Stomach (tissue), 8 donors: ENCODE measurements at regions not wholly inside any gene's neighbourhood (a gene's known extent, or its start where the extent isn't known, plus 50 kb on each side); places are given as distances from the start of the nearest gene placed in this dataset.

Source experiments
- DNase-seq, 2 donors: peaks; one replicate each; pipeline versions ENCODE4 v3.0.0 to v3.0.0-alpha.2; 2013 to 2019
- H3K27ac ChIP-seq, 5 donors: fragments of 200-600 bp in 4 of 5; sonication (generic) in 4 of 5; one replicate each; pipeline ENCODE4 v1.5.1; 2013 to 2019; ENCODE audit warnings: mild to moderate bottlenecking in 1 of 5, moderate library complexity in 1 of 5
- H3K27me3 ChIP-seq, 3 donors: fragments of 200-600 bp; sonication (generic); one replicate each; pipeline ENCODE4 v1.5.1; 2017 to 2019; ENCODE audit warnings: mixed run types in 1 of 3
- H3K36me3 ChIP-seq, 4 donors: fragments of 200-600 bp; sonication (generic); 1 replicate in 3 of 4; 2 replicates in 1 of 4; pipeline ENCODE4 v1.5.1; 2016 to 2019
- H3K4me1 ChIP-seq, 4 donors: fragments of 200-600 bp; sonication (generic); one replicate each; pipeline ENCODE4 v1.5.1; 2016 to 2019
- H3K4me3 ChIP-seq, 4 donors: fragments of 200-600 bp; sonication (generic) in 3 of 4; one replicate each; pipeline ENCODE4 v1.5.1; 2016 to 2019; ENCODE audit warnings: mild to moderate bottlenecking in 1 of 4
- H3K9me3 ChIP-seq, 4 donors: fragments of 200-600 bp; sonication (generic); one replicate each; pipeline ENCODE4 v1.5.1; 2016 to 2019
- CTCF ChIP-seq, 7 experiments: fragments of 450-650 bp in 4 of 7; fragments of 200-600 bp in 3 of 7; sonication (generic) in 3 of 7; IDR thresholded peaks; one replicate each; pipeline ENCODE4 v1.5.1; 2016 to 2019; ENCODE audit warnings: antibody characterized with exemption in 7 of 7, control low read depth in 2 of 7, mild to moderate bottlenecking in 1 of 7
- EP300 ChIP-seq: sonication (generic); formaldehyde crosslinking; IDR thresholded peaks from one replicate; pipeline ENCODE4 v1.6.1; 2017; ENCODE audit warnings: antibody characterized with exemption
- POLR2A ChIP-seq, 4 donors: fragments of 450-650 bp; IDR thresholded peaks; one replicate each; pipeline ENCODE4 v1.6.1; 2016; ENCODE audit warnings: antibody characterized with exemption in 4 of 4, control low read depth in 2 of 4, mild to moderate bottlenecking in 1 of 4, moderate library complexity in 1 of 4
- POLR2AphosphoS5 ChIP-seq, 3 donors: sonication (generic); formaldehyde crosslinking; IDR thresholded peaks; one replicate each; pipeline ENCODE4 v1.6.1; 2016; ENCODE audit warnings: antibody characterized with exemption in 3 of 3
- WGBS, 5 donors: extraction: QIAGEN DNeasy Blood & Tissue Kit in 3 of 5; methylation state at CpG; one replicate each; pipeline versions ENCODE4 v1.1.5 to v1.1.7; 2013 to 2018; 5-methylcytosine and 5-hydroxymethylcytosine counted together
- intact Hi-C: fragments of 100-400 bp; cut with DNase I; formaldehyde crosslinking; loops from one replicate; pipeline ENCODE4 v1.15.1; 2023; ENCODE audit warnings: low total_unique reads
- donor health status: healthy with polysubstance abuse.
- donor health status: Bipolar disorder and iron deficiency.
- donor health status: healthy.

GRCh38 chr5:3342271-3343100 lies 253.1 kb upstream of the IRX1 start:
- H3K27me3 ChIP-seq: peaks cover 0 to 4% (median 0%) of the 10 kb centered on the region in 3 donors
- TF ChIP-seq EP300 (no peak), CTCF (IDR thresholded peaks at IDR 0.05) (peak in 1 of 7 experiments; percentile 3)
- no peak overlapping the region for H3K4me3 ChIP-seq
- DNase-seq: no peak
- H3K36me3 ChIP-seq: no peaks in the 10 kb centered on the region
- H3K27ac ChIP-seq: no peak overlapping the region
- intact Hi-C loops: no loop called here
- H3K9me3 ChIP-seq: peaks cover 0 to 1% (median 0%) of the 10 kb centered on the region in 4 donors
- H3K4me1 ChIP-seq: no peaks in the 10 kb centered on the region
- WGBS, 5 donors: 83 to 91% (median 88%) methylated on average over 13 to 18 of the region's 18 CpGs

GRCh38 chr5:3341446-3342240 lies 254.0 kb upstream of the IRX1 start:
- WGBS, 5 donors: 82 to 88% (median 86%) methylated on average over 15 of the region's 15 CpGs

GRCh38 chr5:3340471-3340870 lies 255.2 kb upstream of the IRX1 start:
- no peak for DNase-seq
- Histone ChIP-seq H3K4me1 (no peaks in the 10 kb centered on the region), H3K36me3 (no peaks in the 10 kb centered on the region), H3K27ac (no peak overlapping the region), H3K9me3 (no peaks in the 10 kb centered on the region), H3K4me3 (no peak overlapping the region), H3K27me3 (peaks cover 0 to 4% (median 0%) of the 10 kb centered on the region in 3 donors)
- 70 to 87% (median 83%) methylated on average over 5 to 12 of the region's 12 CpGs for WGBS, 5 donors
- intact Hi-C loops: no loop called here
- TF ChIP-seq POLR2A (IDR thresholded peaks at IDR 0.05): no peak
- no peak for TF ChIP-seq EP300
- no peak for TF ChIP-seq POLR2AphosphoS5 (IDR thresholded peaks at IDR 0.05)
- TF ChIP-seq CTCF (IDR thresholded peaks at IDR 0.05): no peak

More at GRCh38 chr5:3341446-3342240, 254.0 kb upstream of the IRX1 start:
- H3K9me3 ChIP-seq: no peaks in the 10 kb centered on the region
- TF ChIP-seq EP300: no peak
- H3K27ac ChIP-seq: no peak overlapping the region
- intact Hi-C loops: no loop called here
- DNase-seq: no peak
- peaks cover 0 to 4% (median 0%) of the 10 kb centered on the region in 3 donors for H3K27me3 ChIP-seq
- H3K4me1 ChIP-seq: no peaks in the 10 kb centered on the region
- H3K4me3 ChIP-seq: no peak overlapping the region
- H3K36me3 ChIP-seq: no peaks in the 10 kb centered on the region

- intact Hi-C loops: no loop called here
- no peak overlapping the region for H3K4me3 ChIP-seq
- no peaks in the 10 kb centered on the region for H3K36me3 ChIP-seq
- no peak overlapping the region for H3K27ac ChIP-seq
- H3K27me3 ChIP-seq: peaks cover 0 to 4% (median 0%) of the 10 kb centered on the region in 3 donors
- TF ChIP-seq EP300: no peak
- TF ChIP-seq POLR2A (IDR thresholded peaks at IDR 0.05): no peak
- TF ChIP-seq CTCF (IDR thresholded peaks at IDR 0.05): no peak
- no peak for TF ChIP-seq POLR2AphosphoS5 (IDR thresholded peaks at IDR 0.05)
- no peaks in the 10 kb centered on the region for H3K4me1 ChIP-seq
- DNase-seq: no peak
- 73 to 82% (median 76%) methylated on average over 8 to 10 of the region's 10 CpGs for WGBS, 5 donors
- no peaks in the 10 kb centered on the region for H3K9me3 ChIP-seq
Observed at GRCh38 chr5:3339798-3340115, 255.9 kb upstream of the IRX1 start.
